HL-60 (cell line): ENCODE measurements at regions not wholly inside any gene's neighbourhood (a gene's known extent, or its start where the extent isn't known, plus 50 kb on each side); places are given as distances from the start of the nearest gene placed in this dataset.

ENCODE experiments used
- GABPA ChIP-seq: IDR thresholded peaks from 2 replicates; pipeline ENCODE4 v1.6.1; 2012; ENCODE audit warnings: low read depth
- POLR2AphosphoS5 ChIP-seq: IDR thresholded peaks from 2 replicates; pipeline ENCODE4 v1.6.1; 2012; ENCODE audit warnings: low read depth
- SPI1 ChIP-seq: IDR thresholded peaks from 2 replicates; pipeline ENCODE4 v1.6.1; 2012; ENCODE audit warnings: low read depth, mild to moderate bottlenecking, borderline replicate concordance
- TF ChIP-seq, protein P1 (sequence below): IDR thresholded peaks from one replicate; pipeline ENCODE4 v1.5.1; 2011; ENCODE audit warnings: low read length, control low read depth, inconsistent platforms; ENCODE audit not compliant: insufficient read depth
- TF ChIP-seq, protein P2 (sequence below): IDR thresholded peaks from 2 replicates; pipeline ENCODE4 v1.6.1; 2012; ENCODE audit warnings: low read depth; ENCODE audit not compliant: insufficient replicate concordance

DNA sequence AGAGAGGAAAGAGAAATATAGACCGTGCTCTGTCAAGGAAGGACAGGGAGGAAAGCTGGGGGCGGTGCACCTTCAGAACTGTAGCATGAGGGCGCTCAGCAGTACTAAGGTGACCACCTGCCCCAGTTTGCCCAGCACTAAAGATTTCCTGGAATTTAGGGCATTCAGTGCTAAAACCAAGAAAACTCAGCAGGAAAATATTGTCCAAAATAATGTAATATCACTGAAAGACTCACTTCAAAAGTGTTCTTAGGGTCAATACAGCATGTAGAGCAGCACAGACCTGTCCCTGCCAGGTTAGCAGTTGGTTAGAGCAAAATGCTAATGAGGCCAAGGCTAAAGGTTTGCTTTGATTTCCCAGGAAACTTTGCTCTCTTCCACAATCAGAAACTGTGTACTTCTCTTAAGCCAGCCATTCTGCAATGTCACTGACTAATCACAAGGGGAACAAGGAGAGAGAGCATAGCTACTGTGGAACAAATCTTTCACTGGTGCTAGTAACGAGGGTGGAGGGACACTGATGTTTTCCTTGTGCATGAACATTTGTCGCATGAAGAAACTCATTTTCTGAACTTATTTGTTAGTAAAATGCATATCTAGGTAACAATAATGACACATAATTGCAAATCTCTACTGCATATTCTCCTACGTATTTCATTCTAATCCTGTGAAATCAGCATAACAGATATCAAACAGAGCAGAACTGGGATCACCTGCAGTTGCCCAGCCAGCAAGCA is 53.0 kb upstream of the GRAMD2B start:
- TF ChIP-seq, protein P1, sequence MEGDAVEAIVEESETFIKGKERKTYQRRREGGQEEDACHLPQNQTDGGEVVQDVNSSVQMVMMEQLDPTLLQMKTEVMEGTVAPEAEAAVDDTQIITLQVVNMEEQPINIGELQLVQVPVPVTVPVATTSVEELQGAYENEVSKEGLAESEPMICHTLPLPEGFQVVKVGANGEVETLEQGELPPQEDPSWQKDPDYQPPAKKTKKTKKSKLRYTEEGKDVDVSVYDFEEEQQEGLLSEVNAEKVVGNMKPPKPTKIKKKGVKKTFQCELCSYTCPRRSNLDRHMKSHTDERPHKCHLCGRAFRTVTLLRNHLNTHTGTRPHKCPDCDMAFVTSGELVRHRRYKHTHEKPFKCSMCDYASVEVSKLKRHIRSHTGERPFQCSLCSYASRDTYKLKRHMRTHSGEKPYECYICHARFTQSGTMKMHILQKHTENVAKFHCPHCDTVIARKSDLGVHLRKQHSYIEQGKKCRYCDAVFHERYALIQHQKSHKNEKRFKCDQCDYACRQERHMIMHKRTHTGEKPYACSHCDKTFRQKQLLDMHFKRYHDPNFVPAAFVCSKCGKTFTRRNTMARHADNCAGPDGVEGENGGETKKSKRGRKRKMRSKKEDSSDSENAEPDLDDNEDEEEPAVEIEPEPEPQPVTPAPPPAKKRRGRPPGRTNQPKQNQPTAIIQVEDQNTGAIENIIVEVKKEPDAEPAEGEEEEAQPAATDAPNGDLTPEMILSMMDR: no peak
- TF ChIP-seq POLR2AphosphoS5: no peak
- TF ChIP-seq, protein P2, sequence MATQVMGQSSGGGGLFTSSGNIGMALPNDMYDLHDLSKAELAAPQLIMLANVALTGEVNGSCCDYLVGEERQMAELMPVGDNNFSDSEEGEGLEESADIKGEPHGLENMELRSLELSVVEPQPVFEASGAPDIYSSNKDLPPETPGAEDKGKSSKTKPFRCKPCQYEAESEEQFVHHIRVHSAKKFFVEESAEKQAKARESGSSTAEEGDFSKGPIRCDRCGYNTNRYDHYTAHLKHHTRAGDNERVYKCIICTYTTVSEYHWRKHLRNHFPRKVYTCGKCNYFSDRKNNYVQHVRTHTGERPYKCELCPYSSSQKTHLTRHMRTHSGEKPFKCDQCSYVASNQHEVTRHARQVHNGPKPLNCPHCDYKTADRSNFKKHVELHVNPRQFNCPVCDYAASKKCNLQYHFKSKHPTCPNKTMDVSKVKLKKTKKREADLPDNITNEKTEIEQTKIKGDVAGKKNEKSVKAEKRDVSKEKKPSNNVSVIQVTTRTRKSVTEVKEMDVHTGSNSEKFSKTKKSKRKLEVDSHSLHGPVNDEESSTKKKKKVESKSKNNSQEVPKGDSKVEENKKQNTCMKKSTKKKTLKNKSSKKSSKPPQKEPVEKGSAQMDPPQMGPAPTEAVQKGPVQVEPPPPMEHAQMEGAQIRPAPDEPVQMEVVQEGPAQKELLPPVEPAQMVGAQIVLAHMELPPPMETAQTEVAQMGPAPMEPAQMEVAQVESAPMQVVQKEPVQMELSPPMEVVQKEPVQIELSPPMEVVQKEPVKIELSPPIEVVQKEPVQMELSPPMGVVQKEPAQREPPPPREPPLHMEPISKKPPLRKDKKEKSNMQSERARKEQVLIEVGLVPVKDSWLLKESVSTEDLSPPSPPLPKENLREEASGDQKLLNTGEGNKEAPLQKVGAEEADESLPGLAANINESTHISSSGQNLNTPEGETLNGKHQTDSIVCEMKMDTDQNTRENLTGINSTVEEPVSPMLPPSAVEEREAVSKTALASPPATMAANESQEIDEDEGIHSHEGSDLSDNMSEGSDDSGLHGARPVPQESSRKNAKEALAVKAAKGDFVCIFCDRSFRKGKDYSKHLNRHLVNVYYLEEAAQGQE: no peak
- TF ChIP-seq GABPA: no peak
- TF ChIP-seq SPI1: no peak
